Hepatocyte (in vitro differentiated cells): ENCODE measurements at regions not wholly inside any gene's neighbourhood (a gene's known extent, or its start where the extent isn't known, plus 50 kb on each side); places are given as distances from the start of the nearest gene placed in this dataset.

Experiments used
- DNase-seq: peaks from one replicate; pipeline ENCODE4 v3.0.0-alpha.2; 2016; ENCODE audit warnings: low spot score
- H2AFZ ChIP-seq: fragments of 200-600 bp; sonication (generic); 2 replicates; pipeline ENCODE4 v1.6.0; 2016; ENCODE audit warnings: antibody characterized with exemption, mild to moderate bottlenecking
- H3K27ac ChIP-seq: fragments of 200-600 bp; sonication (generic); 2 replicates; pipeline ENCODE4 v1.5.1; 2016; ENCODE audit warnings: mild to moderate bottlenecking
- H3K27me3 ChIP-seq: fragments of 200-600 bp; sonication (generic); 2 replicates; pipeline ENCODE4 v1.6.1; 2016
- H3K36me3 ChIP-seq: fragments of 200-600 bp; sonication (generic); replicated peaks from 2 replicates; pipeline ENCODE4 v1.5.1; 2016; ENCODE audit warnings: low read depth; ENCODE audit not compliant: insufficient read depth
- H3K4me1 ChIP-seq: fragments of 200-600 bp; sonication (generic); 2 replicates; pipeline ENCODE4 v1.5.1; 2016; ENCODE audit warnings: mild to moderate bottlenecking, moderate library complexity; ENCODE audit not compliant: insufficient read depth
- H3K4me2 ChIP-seq: fragments of 200-600 bp; sonication (generic); 2 replicates; pipeline ENCODE4 v1.6.0; 2016
- H3K4me3 ChIP-seq: fragments of 200-600 bp; sonication (generic); 2 replicates; pipeline ENCODE4 v1.5.1; 2016; ENCODE audit warnings: mild to moderate bottlenecking
- H3K79me2 ChIP-seq: fragments of 200-600 bp; sonication (generic); 2 replicates; pipeline ENCODE4 v1.6.0; 2017; ENCODE audit warnings: mild to moderate bottlenecking
- H3K9me2 ChIP-seq: fragments of 200-600 bp; sonication (generic); replicated peaks from 2 replicates; pipeline ENCODE4 v1.6.0; 2017; ENCODE audit warnings: mild to moderate bottlenecking; ENCODE audit not compliant: insufficient read depth
- H3K9me3 ChIP-seq: fragments of 200-600 bp; sonication (generic); 2 replicates; pipeline ENCODE4 v1.5.1; 2016; ENCODE audit warnings: low read depth, mild to moderate bottlenecking
- H4K20me1 ChIP-seq: fragments of 200-600 bp; sonication (generic); 2 replicates; pipeline ENCODE4 v1.6.0; 2016; ENCODE audit warnings: mild to moderate bottlenecking; ENCODE audit not compliant: insufficient read depth, poor library complexity, severe bottlenecking
- CTCF ChIP-seq: fragments of 200-600 bp; sonication (generic); IDR thresholded peaks from 2 replicates; pipeline ENCODE4 v1.5.1; 2016; ENCODE audit warnings: antibody characterized with exemption, mild to moderate bottlenecking; ENCODE audit not compliant: poor library complexity
- EZH2 ChIP-seq: fragments of 200-600 bp; sonication (generic); IDR thresholded peaks from 2 replicates; pipeline ENCODE4 v1.6.1; 2016; ENCODE audit warnings: antibody characterized with exemption, mild to moderate bottlenecking, borderline replicate concordance
- EZH2phosphoT487 ChIP-seq: fragments of 200-600 bp; sonication (generic); IDR thresholded peaks from one replicate; pipeline ENCODE4 v1.6.1; 2018; ENCODE audit warnings: antibody characterized with exemption, mild to moderate bottlenecking, low read depth, moderate library complexity; ENCODE audit not compliant: unreplicated experiment, severe bottlenecking
- WGBS: methylation state at CpG from one replicate; pipeline ENCODE4 v1.1.6; 2016; ENCODE audit warnings: low lambda C conversion rate; ENCODE audit errors: missing lambda C conversion rate; 5-methylcytosine and 5-hydroxymethylcytosine counted together

GRCh38 chr20:58141971-58142842 lies 86.2 kb downstream of the ANKRD60 start:
- DNase-seq = no peak
- no peaks in the 10 kb centered on the region for H3K9me3 ChIP-seq

GRCh38 chr20:58141496-58141895 lies 87.0 kb downstream of the ANKRD60 start:
- TF ChIP-seq CTCF = no peak
- TF ChIP-seq EZH2 = no peak
- no peak for TF ChIP-seq EZH2phosphoT487
- no peaks in the 10 kb centered on the region for H4K20me1 ChIP-seq
- no peaks in the 10 kb centered on the region for H3K4me1 ChIP-seq

More at GRCh38 chr20:58141971-58142842, 86.2 kb downstream of the ANKRD60 start:
- no peaks in the 10 kb centered on the region for H3K4me1 ChIP-seq
- no peak for TF ChIP-seq EZH2
- no peak for TF ChIP-seq EZH2phosphoT487
- TF ChIP-seq CTCF = no peak
- no peaks in the 10 kb centered on the region for H4K20me1 ChIP-seq
- H3K27me3 ChIP-seq = peaks cover 5% of the 10 kb centered on the region
- H3K79me2 ChIP-seq = no peaks in the 10 kb centered on the region
- no peaks in the 10 kb centered on the region for H3K36me3 ChIP-seq
- WGBS = 74% methylated on average over 19 of the region's 19 CpGs
- no peak overlapping the region for H3K4me3 ChIP-seq
- no peaks in the 10 kb centered on the region for H3K9me2 ChIP-seq
- H3K27ac ChIP-seq = no peak overlapping the region
- no peak overlapping the region for H2AFZ ChIP-seq
- no peak overlapping the region for H3K4me2 ChIP-seq

GRCh38 chr20:58140787-58141425 lies 87.5 kb downstream of the ANKRD60 start:
- no peaks in the 10 kb centered on the region for H3K36me3 ChIP-seq
- H2AFZ ChIP-seq = no peak overlapping the region
- WGBS = 82% methylated on average over 3 of the region's 3 CpGs
- no peaks in the 10 kb centered on the region for H3K79me2 ChIP-seq
- no peaks in the 10 kb centered on the region for H3K9me3 ChIP-seq
- TF ChIP-seq EZH2 (no peak), CTCF (no peak), EZH2phosphoT487 (no peak)
- H3K27ac ChIP-seq = no peak overlapping the region
- H3K4me3 ChIP-seq = no peak overlapping the region
- no peaks in the 10 kb centered on the region for H4K20me1 ChIP-seq
- no peak for DNase-seq
- no peaks in the 10 kb centered on the region for H3K4me1 ChIP-seq
- peaks cover 15% of the 10 kb centered on the region for H3K27me3 ChIP-seq
- no peaks in the 10 kb centered on the region for H3K9me2 ChIP-seq
- H3K4me2 ChIP-seq = no peak overlapping the region

More at GRCh38 chr20:58141496-58141895, 87.0 kb downstream of the ANKRD60 start:
- Histone ChIP-seq H3K27ac (no peak overlapping the region), H3K4me3 (no peak overlapping the region), H3K79me2 (no peaks in the 10 kb centered on the region), H3K9me3 (no peaks in the 10 kb centered on the region), H2AFZ (no peak overlapping the region), H3K36me3 (no peaks in the 10 kb centered on the region), H3K27me3 (peaks cover 9% of the 10 kb centered on the region), H3K4me2 (no peak overlapping the region), H3K9me2 (no peaks in the 10 kb centered on the region)
- 79% methylated on average over 4 of the region's 4 CpGs for WGBS
- DNase-seq = no peak
